Stimulated activated memory B cell treated with anti-CD40 and anti-IgM and Interleukin-4, amounts not matched to agents 10 μg/mL and 1 μg/mL and 100 μg/mL, for 72 hours (primary cell): ENCODE measurements at regions not wholly inside any gene's neighbourhood (a gene's known extent, or its start where the extent isn't known, plus 50 kb on each side); places are given as distances from the start of the nearest gene placed in this dataset.
"Not testable (repeated sequence)": the region's sequence is repeated elsewhere in the genome, so short reads cannot be mapped to it uniquely, and the experiment has no call there.

Experiments
- ATAC-seq: fragments of 150-1000 bp; cut with Tn5 transposase; 2 replicates; pipeline ENCODE4 v1.10.0; 2021
- H3K27ac Mint-ChIP-seq: one replicate; pipeline ENCODE4 v1.8.0; 2022; ENCODE audit warnings: mild to moderate bottlenecking, mixed read lengths
- H3K27me3 Mint-ChIP-seq: one replicate; pipeline ENCODE4 v1.8.0; 2022; ENCODE audit warnings: mixed read lengths
- H3K36me3 Mint-ChIP-seq: one replicate; pipeline ENCODE4 v1.8.0; 2022; ENCODE audit warnings: mixed read lengths
- H3K4me1 Mint-ChIP-seq: one replicate; pipeline ENCODE4 v1.8.0; 2022; ENCODE audit warnings: mixed read lengths
- H3K4me3 Mint-ChIP-seq: one replicate; pipeline ENCODE4 v1.8.0; 2022; ENCODE audit warnings: mild to moderate bottlenecking, moderate library complexity, mixed read lengths
- H3K9me3 Mint-ChIP-seq: one replicate; pipeline ENCODE4 v1.8.0; 2022; ENCODE audit warnings: mixed read lengths

GRCh38 chr2:208970070-208970469, 453.8 kb upstream of the MAP2 start:
- Mint-ChIP-seq H3K4me3 (no peak overlapping the region), H3K27me3 (no peaks in the 10 kb centered on the region)

GRCh38 chr2:208977582-208977981, 446.3 kb upstream of the MAP2 start:
- no peak overlapping the region for H3K4me3 Mint-ChIP-seq
- no peaks in the 10 kb centered on the region for H3K36me3 Mint-ChIP-seq
- H3K9me3 Mint-ChIP-seq: no peaks in the 10 kb centered on the region
- H3K4me1 Mint-ChIP-seq: no peaks in the 10 kb centered on the region
- no peak for ATAC-seq
- H3K27me3 Mint-ChIP-seq: no peaks in the 10 kb centered on the region
- H3K27ac Mint-ChIP-seq: no peak overlapping the region

More at GRCh38 chr2:208970070-208970469, 453.8 kb upstream of the MAP2 start:
- Mint-ChIP-seq H3K36me3 (no peaks in the 10 kb centered on the region), H3K27ac (no peak overlapping the region), H3K4me1 (no peaks in the 10 kb centered on the region), H3K9me3 (peaks cover 9% of the 10 kb centered on the region)
- ATAC-seq: no peak

- Mint-ChIP-seq H3K4me1 (no peaks in the 10 kb centered on the region), H3K27me3 (no peaks in the 10 kb centered on the region), H3K27ac (no peak overlapping the region), H3K4me3 (no peak overlapping the region), H3K9me3 (no peaks in the 10 kb centered on the region), H3K36me3 (no peaks in the 10 kb centered on the region)
- ATAC-seq: no peak
Observed at GRCh38 chr2:208978946-208979345, 444.9 kb upstream of the MAP2 start.

GRCh38 chr2:208980321-208980720, 443.5 kb upstream of the MAP2 start:
- H3K9me3 Mint-ChIP-seq: no peaks in the 10 kb centered on the region
- H3K27ac Mint-ChIP-seq: no peak overlapping the region
- no peaks in the 10 kb centered on the region for H3K27me3 Mint-ChIP-seq
- no peaks in the 10 kb centered on the region for H3K4me1 Mint-ChIP-seq
- no peaks in the 10 kb centered on the region for H3K36me3 Mint-ChIP-seq
- no peak for ATAC-seq
- no peak overlapping the region for H3K4me3 Mint-ChIP-seq

GRCh38 chr2:208982831-208983230, 441.0 kb upstream of the MAP2 start:
- no peak for ATAC-seq
- Mint-ChIP-seq H3K27ac (no peak overlapping the region), H3K4me3 (no peak overlapping the region), H3K36me3 (no peaks in the 10 kb centered on the region), H3K9me3 (no peaks in the 10 kb centered on the region), H3K27me3 (no peaks in the 10 kb centered on the region), H3K4me1 (no peaks in the 10 kb centered on the region)

GRCh38 chr2:208983486-208983885, 440.4 kb upstream of the MAP2 start:
- H3K4me3 Mint-ChIP-seq: no peak overlapping the region
- H3K9me3 Mint-ChIP-seq: peaks cover 6% of the 10 kb centered on the region
- no peak for ATAC-seq
- no peak overlapping the region for H3K27ac Mint-ChIP-seq
- no peaks in the 10 kb centered on the region for H3K27me3 Mint-ChIP-seq
- no peaks in the 10 kb centered on the region for H3K36me3 Mint-ChIP-seq
- no peaks in the 10 kb centered on the region for H3K4me1 Mint-ChIP-seq

GRCh38 chr2:208984376-208985090, 439.3 kb upstream of the MAP2 start:
- Mint-ChIP-seq H3K9me3 (peaks cover 9% of the 10 kb centered on the region), H3K4me1 (no peaks in the 10 kb centered on the region), H3K36me3 (no peaks in the 10 kb centered on the region), H3K27me3 (no peaks in the 10 kb centered on the region), H3K27ac (no peak overlapping the region), H3K4me3 (no peak overlapping the region)
- ATAC-seq: no peak

GRCh38 chr2:208985644-208986043, 438.2 kb upstream of the MAP2 start:
- H3K4me1 Mint-ChIP-seq: no peaks in the 10 kb centered on the region

GRCh38 chr2:208990716-208991115, 433.1 kb upstream of the MAP2 start:
- Mint-ChIP-seq H3K36me3 (no peaks in the 10 kb centered on the region), H3K27ac (no peak overlapping the region), H3K4me1 (no peaks in the 10 kb centered on the region), H3K27me3 (no peaks in the 10 kb centered on the region), H3K9me3 (peaks cover 9% of the 10 kb centered on the region), H3K4me3 (no peak overlapping the region)
- no peak for ATAC-seq

More at GRCh38 chr2:208985644-208986043, 438.2 kb upstream of the MAP2 start:
- Mint-ChIP-seq H3K27ac (no peak overlapping the region), H3K27me3 (no peaks in the 10 kb centered on the region), H3K36me3 (no peaks in the 10 kb centered on the region), H3K4me3 (no peak overlapping the region), H3K9me3 (peaks cover 9% of the 10 kb centered on the region)
- ATAC-seq: no peak

GRCh38 chr2:208999911-209000310, 423.9 kb upstream of the MAP2 start:
- H3K36me3 Mint-ChIP-seq: no peaks in the 10 kb centered on the region

GRCh38 chr2:209002054-209002453, 421.8 kb upstream of the MAP2 start:
- Mint-ChIP-seq H3K27ac (no peak overlapping the region), H3K9me3 (peaks cover 8% of the 10 kb centered on the region)
- no peak for ATAC-seq

More at GRCh38 chr2:208999911-209000310, 423.9 kb upstream of the MAP2 start:
- no peak for ATAC-seq
- Mint-ChIP-seq H3K4me1 (no peaks in the 10 kb centered on the region), H3K27me3 (no peaks in the 10 kb centered on the region), H3K4me3 (no peak overlapping the region), H3K27ac (no peak overlapping the region), H3K9me3 (peaks cover 2% of the 10 kb centered on the region)

GRCh38 chr2:209005371-209005770, 418.5 kb upstream of the MAP2 start:
- Mint-ChIP-seq H3K36me3 (no peaks in the 10 kb centered on the region), H3K4me1 (no peaks in the 10 kb centered on the region), H3K4me3 (no peak overlapping the region), H3K27me3 (no peaks in the 10 kb centered on the region), H3K9me3 (peaks cover 8% of the 10 kb centered on the region), H3K27ac (no peak overlapping the region)
- ATAC-seq: no peak

More at GRCh38 chr2:209002054-209002453, 421.8 kb upstream of the MAP2 start:
- Mint-ChIP-seq H3K4me1 (no peaks in the 10 kb centered on the region), H3K27me3 (no peaks in the 10 kb centered on the region), H3K4me3 (no peak overlapping the region), H3K36me3 (no peaks in the 10 kb centered on the region)

GRCh38 chr2:209008636-209009287, 415.1 kb upstream of the MAP2 start:
- ATAC-seq: no peak
- H3K9me3 Mint-ChIP-seq: peaks cover 8% of the 10 kb centered on the region
- no peaks in the 10 kb centered on the region for H3K4me1 Mint-ChIP-seq
- H3K36me3 Mint-ChIP-seq: no peaks in the 10 kb centered on the region
- H3K27me3 Mint-ChIP-seq: no peaks in the 10 kb centered on the region
- H3K4me3 Mint-ChIP-seq: no peak overlapping the region
- no peak overlapping the region for H3K27ac Mint-ChIP-seq

- not testable (repeated sequence) for H3K36me3 Mint-ChIP-seq, H3K4me1 Mint-ChIP-seq, H3K9me3 Mint-ChIP-seq, ATAC-seq, H3K27me3 Mint-ChIP-seq, H3K27ac Mint-ChIP-seq, H3K4me3 Mint-ChIP-seq
Observed at GRCh38 chr2:209018633-209019032, 405.2 kb upstream of the MAP2 start.

- Mint-ChIP-seq H3K36me3 (no peaks in the 10 kb centered on the region), H3K4me1 (no peaks in the 10 kb centered on the region), H3K27ac (no peak overlapping the region), H3K27me3 (no peaks in the 10 kb centered on the region), H3K4me3 (no peak overlapping the region), H3K9me3 (peaks cover 7% of the 10 kb centered on the region)
- ATAC-seq: no peak
Observed at GRCh38 chr2:209029249-209029648, 394.6 kb upstream of the MAP2 start.

GRCh38 chr2:209044307-209044706, 379.5 kb upstream of the MAP2 start:
- Mint-ChIP-seq H3K9me3 (peaks cover 2% of the 10 kb centered on the region), H3K27ac (no peak overlapping the region), H3K27me3 (no peaks in the 10 kb centered on the region), H3K4me3 (no peak overlapping the region), H3K4me1 (no peaks in the 10 kb centered on the region), H3K36me3 (no peaks in the 10 kb centered on the region)
- ATAC-seq: no peak
